Kidney epithelial cell (primary cell): ENCODE measurements at regions not wholly inside any gene's neighbourhood (a gene's known extent, or its start where the extent isn't known, plus 50 kb on each side); places are given as distances from the start of the nearest gene placed in this dataset.

Experiments used
- DNase-seq: peaks from one replicate; pipeline ENCODE4 v3.0.0-alpha.2; 2010; ENCODE audit warnings: low read depth
- H3K27me3 ChIP-seq: 2 replicates; pipeline ENCODE4 v1.6.0; 2011; ENCODE audit warnings: low read length; ENCODE audit not compliant: control insufficient read depth, insufficient read depth
- H3K36me3 ChIP-seq: 2 replicates; pipeline ENCODE4 v1.5.1; 2011; ENCODE audit warnings: low read length; ENCODE audit not compliant: control insufficient read depth, insufficient read depth
- H3K4me3 ChIP-seq: 2 replicates; pipeline ENCODE4 v1.5.1; 2011; ENCODE audit warnings: low read depth, mild to moderate bottlenecking, control low read depth, low read length
- TF ChIP-seq, protein P1 (sequence below): IDR thresholded peaks from 2 replicates; pipeline ENCODE4 v1.5.1; 2011; ENCODE audit warnings: mild to moderate bottlenecking, moderate library complexity, low read length, control low read depth, inconsistent platforms; ENCODE audit not compliant: insufficient read depth, poor library complexity, severe bottlenecking

DNA sequence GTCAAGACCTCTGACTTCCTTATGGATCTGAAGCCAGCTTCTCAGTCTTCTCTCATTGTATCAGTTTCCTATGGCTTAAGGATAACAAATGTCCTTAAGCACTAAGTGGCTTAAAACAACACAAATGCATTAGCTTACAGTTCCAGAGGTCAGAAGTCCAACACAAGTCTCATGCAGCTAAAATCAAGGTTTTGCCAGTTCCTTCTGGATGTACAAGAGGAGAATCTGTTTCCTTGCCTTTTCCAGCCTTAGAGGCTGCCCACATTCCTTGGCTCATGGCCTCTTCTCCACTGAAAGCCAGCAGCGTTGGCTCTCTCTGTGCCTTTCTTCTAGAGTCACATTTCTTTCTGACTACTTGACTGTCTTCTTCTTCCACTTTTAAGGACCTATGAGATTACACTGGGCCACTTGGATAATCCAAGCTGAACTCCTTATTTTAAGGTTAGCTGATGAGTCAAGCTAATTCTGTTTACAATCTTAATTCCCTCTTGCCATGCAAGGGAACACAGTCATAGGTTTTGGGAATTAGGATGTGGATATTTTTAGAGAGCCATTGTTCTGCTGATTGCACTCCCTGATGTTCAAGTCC, 179.0 kb downstream of the BCAS1 start:
- TF ChIP-seq, protein P1, sequence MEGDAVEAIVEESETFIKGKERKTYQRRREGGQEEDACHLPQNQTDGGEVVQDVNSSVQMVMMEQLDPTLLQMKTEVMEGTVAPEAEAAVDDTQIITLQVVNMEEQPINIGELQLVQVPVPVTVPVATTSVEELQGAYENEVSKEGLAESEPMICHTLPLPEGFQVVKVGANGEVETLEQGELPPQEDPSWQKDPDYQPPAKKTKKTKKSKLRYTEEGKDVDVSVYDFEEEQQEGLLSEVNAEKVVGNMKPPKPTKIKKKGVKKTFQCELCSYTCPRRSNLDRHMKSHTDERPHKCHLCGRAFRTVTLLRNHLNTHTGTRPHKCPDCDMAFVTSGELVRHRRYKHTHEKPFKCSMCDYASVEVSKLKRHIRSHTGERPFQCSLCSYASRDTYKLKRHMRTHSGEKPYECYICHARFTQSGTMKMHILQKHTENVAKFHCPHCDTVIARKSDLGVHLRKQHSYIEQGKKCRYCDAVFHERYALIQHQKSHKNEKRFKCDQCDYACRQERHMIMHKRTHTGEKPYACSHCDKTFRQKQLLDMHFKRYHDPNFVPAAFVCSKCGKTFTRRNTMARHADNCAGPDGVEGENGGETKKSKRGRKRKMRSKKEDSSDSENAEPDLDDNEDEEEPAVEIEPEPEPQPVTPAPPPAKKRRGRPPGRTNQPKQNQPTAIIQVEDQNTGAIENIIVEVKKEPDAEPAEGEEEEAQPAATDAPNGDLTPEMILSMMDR, result no peak
- DNase-seq, result no peak
- H3K36me3 ChIP-seq, result no peaks in the 10 kb centered on the region
- H3K27me3 ChIP-seq, result no peaks in the 10 kb centered on the region
- H3K4me3 ChIP-seq, result no peak overlapping the region

DNA sequence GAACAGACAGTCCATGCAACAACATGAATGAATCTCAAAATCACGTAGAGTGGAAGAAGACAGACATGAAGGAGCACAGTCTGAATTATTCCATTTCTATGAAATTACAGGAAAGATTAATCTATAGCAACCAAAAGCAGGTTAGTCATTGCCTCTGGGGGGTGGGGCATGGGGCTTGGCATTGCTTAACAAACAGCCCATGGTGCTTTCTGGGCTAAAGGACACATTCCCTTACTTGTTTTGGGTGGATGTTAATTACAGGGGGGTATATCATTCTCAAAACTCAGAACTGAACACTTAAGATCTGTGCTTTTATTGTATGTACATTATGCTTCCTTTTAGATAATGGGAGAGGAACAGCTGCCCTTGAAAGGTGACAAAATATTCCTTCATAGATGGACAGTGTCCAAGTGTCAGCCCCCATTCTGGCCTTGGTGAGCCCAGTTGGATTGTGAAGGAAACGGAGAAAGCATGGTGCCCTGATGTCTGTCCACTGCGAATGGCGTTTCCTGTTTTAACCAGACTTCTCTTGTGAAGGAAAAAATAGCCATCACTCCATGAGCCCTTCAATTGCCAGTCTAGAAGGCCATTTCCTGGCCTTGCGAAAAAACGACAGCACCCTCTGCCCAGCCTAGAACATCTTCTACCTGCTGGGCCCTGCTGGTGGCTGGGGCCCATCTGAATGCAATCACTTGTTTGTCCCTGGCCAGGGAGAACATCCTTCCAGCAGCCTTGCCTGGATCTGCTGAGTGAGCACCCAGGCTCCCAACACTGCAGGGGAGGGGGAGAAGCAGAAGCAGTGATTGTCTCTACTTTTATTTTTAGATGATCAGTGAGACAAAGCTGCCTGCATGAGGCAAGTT, 179.7 kb downstream of the BCAS1 start:
- TF ChIP-seq, protein P1, result no peak
- H3K27me3 ChIP-seq, result no peaks in the 10 kb centered on the region
- no peak overlapping the region for H3K4me3 ChIP-seq
- no peak for DNase-seq
- no peaks in the 10 kb centered on the region for H3K36me3 ChIP-seq

DNA sequence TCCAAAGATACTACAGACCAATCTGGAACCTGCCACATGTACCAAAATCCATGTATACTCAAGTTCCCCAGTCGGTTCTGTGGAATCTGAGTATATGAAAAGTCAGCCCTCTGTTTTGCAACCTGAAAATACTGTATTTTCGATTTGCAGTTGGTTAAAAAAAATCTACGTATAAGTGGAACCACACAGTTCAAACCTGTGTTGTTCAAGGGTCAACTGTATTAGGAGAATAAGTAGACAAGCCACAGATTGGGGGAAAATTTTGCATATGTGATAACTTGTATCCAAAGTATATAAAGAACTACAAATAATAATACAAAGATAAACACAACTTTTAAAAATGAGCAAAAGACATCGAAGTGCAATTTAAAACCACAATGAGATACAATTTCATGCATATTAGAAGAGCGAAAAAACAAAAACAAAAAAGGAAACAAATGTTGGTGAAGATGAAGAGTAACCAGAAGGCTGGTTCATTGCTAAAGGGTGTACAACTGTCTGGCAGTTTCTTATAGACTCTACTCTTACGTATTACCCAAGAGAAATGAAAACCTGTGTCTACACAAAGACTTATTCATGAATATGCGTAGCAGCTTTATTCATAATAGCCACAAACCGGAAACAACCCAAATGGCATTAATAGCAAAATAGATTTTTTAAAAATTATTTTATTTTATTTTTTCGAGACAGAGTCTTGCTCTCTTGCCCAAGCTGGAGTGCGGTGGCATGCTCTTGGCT, 180.8 kb downstream of the BCAS1 start:
- DNase-seq, result no peak
- Histone ChIP-seq H3K27me3 (no peaks in the 10 kb centered on the region), H3K36me3 (no peaks in the 10 kb centered on the region), H3K4me3 (no peak overlapping the region)
- TF ChIP-seq, protein P1, result no peak

DNA sequence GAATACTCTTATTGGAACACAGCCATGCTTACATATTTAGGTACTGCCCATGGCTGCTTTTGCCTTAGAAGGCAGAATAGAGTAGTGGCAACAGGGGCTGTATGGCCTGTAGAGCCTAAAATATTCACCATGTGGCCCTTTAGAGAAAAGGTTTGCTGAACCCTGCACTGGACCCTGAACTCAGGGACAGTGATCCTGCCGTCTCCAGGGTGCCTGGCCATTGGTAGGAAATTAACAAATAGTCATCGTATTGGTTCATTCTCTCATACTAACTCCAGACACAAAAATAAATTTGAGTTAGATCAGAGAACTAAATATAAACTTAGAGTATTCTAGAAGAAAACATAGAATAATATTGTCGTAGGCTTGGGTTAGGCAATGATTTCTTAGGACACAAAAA, 181.4 kb downstream of the BCAS1 start:
- TF ChIP-seq, protein P1, result no peak
- Histone ChIP-seq H3K27me3 (no peaks in the 10 kb centered on the region), H3K4me3 (no peak overlapping the region), H3K36me3 (no peaks in the 10 kb centered on the region)
- DNase-seq, result no peak

DNA sequence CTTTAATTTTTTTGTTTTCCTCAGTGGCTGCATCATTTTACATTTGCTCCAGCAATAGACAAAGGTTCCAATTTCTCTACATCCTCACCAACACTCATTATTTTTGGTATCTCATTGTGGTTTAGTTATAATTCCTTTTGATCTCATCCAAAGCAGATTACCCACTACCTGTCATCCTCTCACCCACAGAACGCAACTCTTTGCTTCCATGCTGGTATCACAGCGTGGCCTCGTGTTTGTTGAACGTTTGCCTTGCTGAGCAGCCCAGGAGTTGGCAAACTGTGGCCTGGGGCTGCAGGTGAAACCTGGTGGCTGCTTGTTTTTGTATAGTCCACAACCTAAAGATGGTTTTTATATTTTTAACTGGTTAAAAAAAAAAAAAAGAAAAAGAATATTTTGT, 181.9 kb downstream of the BCAS1 start:
- TF ChIP-seq, protein P1, result no peak
- no peak for DNase-seq
- Histone ChIP-seq H3K36me3 (no peaks in the 10 kb centered on the region), H3K4me3 (no peak overlapping the region), H3K27me3 (no peaks in the 10 kb centered on the region)
